Psoas muscle (tissue), 7 donors: ENCODE measurements at regions not wholly inside any gene's neighbourhood (a gene's known extent, or its start where the extent isn't known, plus 50 kb on each side); places are given as distances from the start of the nearest gene placed in this dataset.
A peak's percentile ranks its signal among the peaks of the same experiment; 100 is the strongest.

Experiments used
- ATAC-seq, 4 donors: fragments of 200-7000 bp; cut with Tn5 transposase; one replicate each; pipeline ENCODE4 v1.9.1; 2020; ENCODE audit warnings: moderate library complexity in 3 of 4, mild to moderate bottlenecking in 2 of 4
- DNase-seq, 2 donors: peaks; one replicate each; pipeline ENCODE4 v3.0.0-alpha.2; 2020
- H3K27ac ChIP-seq: fragments of 200-600 bp; one replicate; pipeline ENCODE4 v1.8.0; 2022
- H3K27me3 ChIP-seq, 3 donors: fragments of 200-600 bp in 1 of 3; one replicate each; pipeline versions ENCODE4 v1.6.1 to v1.8.0; 2013 to 2022; ENCODE audit warnings: low read length in 2 of 3, mild to moderate bottlenecking in 2 of 3, moderate library complexity in 1 of 3; ENCODE audit not compliant: insufficient read depth in 3 of 3
- H3K36me3 ChIP-seq, 2 donors: fragments of 200-600 bp in 1 of 2; one replicate each; pipeline versions ENCODE4 v1.6.1 to v1.8.0; 2013 to 2022; ENCODE audit warnings: low read depth in 1 of 2, mild to moderate bottlenecking in 1 of 2, moderate library complexity in 1 of 2; ENCODE audit not compliant: insufficient read depth in 1 of 2
- H3K4me1 ChIP-seq: fragments of 200-600 bp; one replicate; pipeline ENCODE4 v1.8.0; 2022
- H3K4me3 ChIP-seq: fragments of 200-600 bp; one replicate; pipeline ENCODE4 v1.8.0; 2022; ENCODE audit warnings: mild to moderate bottlenecking
- H3K9me3 ChIP-seq: fragments of 200-600 bp; one replicate; pipeline ENCODE4 v1.8.0; 2022
- WGBS, 3 donors: extraction: QIAGEN DNeasy Blood & Tissue Kit; methylation state at CpG; one replicate each; pipeline versions ENCODE4 v1.1.6 to v1.1.7; 2013; 5-methylcytosine and 5-hydroxymethylcytosine counted together
- intact Hi-C, 2 donors: fragments of 100-400 bp; cut with DNase I; formaldehyde crosslinking; loops; one replicate each; pipeline versions ENCODE4 v1.11.0 to v1.14.2; 2022
- TF ChIP-seq, protein P1 (sequence below): fragments of 200-600 bp; IDR thresholded peaks from one replicate; pipeline ENCODE4 v1.8.0; 2022; ENCODE audit warnings: antibody characterized with exemption
- donor health status: healthy with polysubstance abuse.
- donor health status: DM: no; HTN: no; CAD: no; lungs with moderate emphysema.
- donor health status: Bipolar disorder and iron deficiency.
- donor health status: healthy.
- donor health status: DM: yes; HTN: yes; CAD: no.
- donor health status: DM: no; HTN: no; CAD: no.
- donor health status: DM: yes; HTN: yes; CAD: no.

DNA sequence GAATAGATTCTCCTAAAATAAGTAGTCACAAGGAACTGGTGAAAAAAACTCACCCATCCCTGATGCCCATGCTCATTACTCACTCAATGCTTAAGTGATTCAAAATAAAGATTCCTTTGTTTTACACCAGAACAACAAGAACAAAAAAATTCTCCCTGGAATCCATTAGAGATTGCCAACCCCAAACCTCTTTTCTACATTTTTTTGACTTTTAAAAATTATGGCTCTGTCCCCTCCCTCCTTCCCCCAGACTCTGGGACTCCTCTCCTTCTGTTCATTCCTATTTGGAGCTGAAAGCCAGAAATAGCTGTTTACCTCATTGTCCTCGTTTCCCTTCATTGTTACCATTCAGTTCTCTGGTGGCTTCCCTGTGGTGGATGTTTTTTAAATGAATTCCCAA lies 63.2 kb upstream of the FHIP2A start:
- DNase-seq (no peak), ATAC-seq (no peak)
- intact Hi-C loops: no loop called here
- TF ChIP-seq, protein P1, sequence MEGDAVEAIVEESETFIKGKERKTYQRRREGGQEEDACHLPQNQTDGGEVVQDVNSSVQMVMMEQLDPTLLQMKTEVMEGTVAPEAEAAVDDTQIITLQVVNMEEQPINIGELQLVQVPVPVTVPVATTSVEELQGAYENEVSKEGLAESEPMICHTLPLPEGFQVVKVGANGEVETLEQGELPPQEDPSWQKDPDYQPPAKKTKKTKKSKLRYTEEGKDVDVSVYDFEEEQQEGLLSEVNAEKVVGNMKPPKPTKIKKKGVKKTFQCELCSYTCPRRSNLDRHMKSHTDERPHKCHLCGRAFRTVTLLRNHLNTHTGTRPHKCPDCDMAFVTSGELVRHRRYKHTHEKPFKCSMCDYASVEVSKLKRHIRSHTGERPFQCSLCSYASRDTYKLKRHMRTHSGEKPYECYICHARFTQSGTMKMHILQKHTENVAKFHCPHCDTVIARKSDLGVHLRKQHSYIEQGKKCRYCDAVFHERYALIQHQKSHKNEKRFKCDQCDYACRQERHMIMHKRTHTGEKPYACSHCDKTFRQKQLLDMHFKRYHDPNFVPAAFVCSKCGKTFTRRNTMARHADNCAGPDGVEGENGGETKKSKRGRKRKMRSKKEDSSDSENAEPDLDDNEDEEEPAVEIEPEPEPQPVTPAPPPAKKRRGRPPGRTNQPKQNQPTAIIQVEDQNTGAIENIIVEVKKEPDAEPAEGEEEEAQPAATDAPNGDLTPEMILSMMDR: no peak
- Histone ChIP-seq H3K27me3 (peaks cover 0 to 4% (median 0%) of the 10 kb centered on the region in 3 donors), H3K4me3 (no peak overlapping the region), H3K36me3 (no peaks in the 10 kb centered on the region), H3K9me3 (no peaks in the 10 kb centered on the region), H3K4me1 (no peaks in the 10 kb centered on the region), H3K27ac (peak overlapping the region; percentile 41)
- 9 to 30% (median 14%) methylated on average over 1 of the region's 1 CpG for WGBS, 3 donors

DNA sequence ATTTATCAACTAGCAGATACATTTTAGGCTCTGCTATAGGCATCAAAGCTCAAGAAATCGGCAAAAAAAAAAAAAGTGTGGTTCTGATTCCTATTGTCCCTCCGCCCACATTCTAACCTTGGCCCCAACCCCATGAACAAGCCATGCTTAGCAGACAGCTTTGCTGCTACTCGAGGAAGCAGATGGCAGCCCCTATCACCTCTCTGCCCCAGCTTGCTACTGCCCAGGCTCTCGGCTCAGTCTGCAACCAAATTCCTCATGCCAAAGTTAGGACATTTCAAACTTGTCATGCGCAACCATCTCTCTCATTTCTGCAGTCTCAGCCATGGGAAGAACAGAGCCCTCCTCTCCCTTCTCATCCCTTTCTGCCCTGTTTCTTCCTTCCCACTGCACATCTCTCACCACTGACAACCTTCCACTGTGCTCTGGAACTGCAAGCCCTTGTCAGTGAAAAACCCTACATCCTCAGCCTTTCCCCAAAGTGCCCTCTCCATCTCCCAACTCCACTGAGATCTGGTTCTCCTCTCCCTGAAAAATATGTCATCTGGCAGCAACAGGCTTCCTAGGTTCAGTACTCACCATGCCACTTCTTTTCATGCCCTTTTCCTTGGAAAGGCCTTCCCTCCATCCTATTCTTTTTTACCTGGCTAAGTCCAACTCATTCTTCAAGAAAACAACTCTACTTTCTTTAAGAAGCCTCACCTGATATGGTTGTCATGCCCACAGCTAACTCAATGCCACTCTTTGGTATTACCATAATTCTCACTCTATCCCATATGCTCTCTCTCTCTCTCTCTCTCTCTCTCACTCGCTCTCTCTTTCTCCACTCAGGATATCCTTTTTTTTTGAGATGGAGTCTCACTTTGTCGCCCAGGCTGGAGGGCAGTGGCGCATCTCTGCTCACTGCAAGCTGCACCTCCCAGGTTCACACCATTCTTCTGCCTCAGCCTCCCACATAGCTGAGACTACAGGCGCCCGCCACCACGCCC lies 60.1 kb upstream of the FHIP2A start:
- TF ChIP-seq, protein P1: no peak
- ATAC-seq (no peak), DNase-seq (no peak)
- Histone ChIP-seq H3K27ac (no peak overlapping the region), H3K9me3 (no peaks in the 10 kb centered on the region), H3K27me3 (peaks cover 0 to 22% (median 0%) of the 10 kb centered on the region in 3 donors), H3K36me3 (no peaks in the 10 kb centered on the region), H3K4me3 (no peak overlapping the region), H3K4me1 (no peaks in the 10 kb centered on the region)
- WGBS, 3 donors: 79 to 85% (median 83%) methylated on average over 11 of the region's 11 CpGs
- intact Hi-C loops: no loop called here

DNA sequence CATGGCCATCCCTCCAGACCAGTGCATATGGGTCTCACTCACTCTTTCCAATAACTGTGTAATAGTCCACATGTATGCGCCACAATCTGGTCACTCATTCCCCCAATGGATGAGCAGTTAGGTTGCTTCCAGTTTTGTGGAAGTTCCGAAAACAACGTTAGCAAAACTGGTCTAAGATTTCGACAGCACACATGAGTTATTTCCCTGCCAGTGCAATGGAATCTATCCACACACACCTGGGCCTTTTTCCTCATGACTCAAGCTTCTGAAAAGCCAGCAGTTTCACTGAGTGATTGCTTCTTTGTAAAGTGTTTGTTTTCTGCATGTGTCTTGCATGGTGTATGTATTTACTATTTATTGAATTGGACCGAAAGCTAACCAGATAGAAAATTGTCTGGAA lies 58.8 kb upstream of the FHIP2A start:
- H3K27ac ChIP-seq: no peak overlapping the region
- peaks cover 0 to 31% (median 0%) of the 10 kb centered on the region in 3 donors for H3K27me3 ChIP-seq

DNA sequence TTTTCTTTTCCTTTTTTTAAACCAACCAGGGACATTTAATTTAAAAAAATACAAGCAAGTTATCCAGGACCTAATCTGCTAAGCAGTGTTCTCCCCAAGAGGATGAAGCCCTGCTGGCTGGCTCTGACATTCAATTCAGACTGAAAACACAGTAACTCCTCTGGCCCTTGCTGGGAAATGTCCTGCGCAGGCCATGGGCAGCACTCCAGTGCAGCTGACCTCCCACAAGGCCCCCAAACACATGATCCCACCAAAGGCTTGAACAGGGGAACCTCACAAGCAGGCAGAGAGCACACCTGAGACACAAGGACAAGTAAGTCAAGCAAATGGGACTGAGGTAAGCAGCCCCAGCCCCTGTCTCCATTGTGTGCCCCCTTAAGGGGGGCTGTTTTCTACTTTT lies 56.9 kb upstream of the FHIP2A start:
- intact Hi-C loops: loop anchor here in 1 of 2 donors (5.0 kb wide), 1 partner anchor 47 kb away; no protein-coding TSS in a partner anchor
- 0 to 54% (median 53%) methylated on average over 1 of the region's 1 CpG for WGBS, 3 donors
- TF ChIP-seq, protein P1: no peak
- no peak overlapping the region for H3K27ac ChIP-seq
- H3K9me3 ChIP-seq: no peaks in the 10 kb centered on the region
- peaks cover 0 to 39% (median 2%) of the 10 kb centered on the region in 3 donors for H3K27me3 ChIP-seq
- H3K4me1 ChIP-seq: peaks cover 4% of the 10 kb centered on the region
- ATAC-seq: no peak
- H3K36me3 ChIP-seq: no peaks in the 10 kb centered on the region
- no peak overlapping the region for H3K4me3 ChIP-seq
- DNase-seq: no peak

More for the DNA sequence above, 58.8 kb upstream of the FHIP2A start:
- no peak for DNase-seq
- WGBS, 3 donors: 72 to 82% (median 80%) methylated on average over 5 of the region's 5 CpGs
- no peak for ATAC-seq
- Histone ChIP-seq H3K4me3 (no peak overlapping the region), H3K4me1 (peaks cover 4% of the 10 kb centered on the region), H3K36me3 (no peaks in the 10 kb centered on the region), H3K9me3 (no peaks in the 10 kb centered on the region)
- intact Hi-C loops: no loop called here
- TF ChIP-seq, protein P1: no peak
